ES-I3 (cell line): ENCODE measurements at regions not wholly inside any gene's neighbourhood (a gene's known extent, or its start where the extent isn't known, plus 50 kb on each side); places are given as distances from the start of the nearest gene placed in this dataset.
"Not testable (repeated sequence)": the region's sequence is repeated elsewhere in the genome, so short reads cannot be mapped to it uniquely, and the experiment has no call there.

Experiments
- H3K36me3 ChIP-seq: 2 replicates; pipeline ENCODE4 v1.6.1; 2013; ENCODE audit warnings: mild to moderate bottlenecking, low read length, control low read depth, moderate library complexity; ENCODE audit not compliant: insufficient read depth
- H3K4me1 ChIP-seq: 2 replicates; pipeline ENCODE4 v1.6.1; 2013; ENCODE audit warnings: mild to moderate bottlenecking, control low read depth, low read length; ENCODE audit not compliant: insufficient read depth
- H3K9ac ChIP-seq: 2 replicates; pipeline ENCODE4 v1.6.1; 2013; ENCODE audit warnings: low read depth, mild to moderate bottlenecking, low read length, moderate library complexity
- H3K9me3 ChIP-seq: 2 replicates; pipeline ENCODE4 v1.6.1; 2013; ENCODE audit warnings: mild to moderate bottlenecking, low read length, moderate library complexity; ENCODE audit not compliant: control insufficient read depth, insufficient read depth

GRCh38 chr4:27696257-27696656 is 835.6 kb downstream of the STIM2 start:
- H3K4me1 ChIP-seq, H3K9me3 ChIP-seq, H3K9ac ChIP-seq, H3K36me3 ChIP-seq: not testable (repeated sequence)

GRCh38 chr4:27701606-27702005 is 841.0 kb downstream of the STIM2 start:
- no peaks in the 10 kb centered on the region for H3K9me3 ChIP-seq
- no peaks in the 10 kb centered on the region for H3K36me3 ChIP-seq
- no peak overlapping the region for H3K9ac ChIP-seq
- H3K4me1 ChIP-seq: peaks cover 7% of the 10 kb centered on the region; the same call in 1 of the 2 replicates

- Histone ChIP-seq H3K4me1 (no peaks in the 10 kb centered on the region; the same call in 1 of the 2 replicates), H3K9ac (no peak overlapping the region), H3K36me3 (no peaks in the 10 kb centered on the region)
Observed at GRCh38 chr4:27702730-27703431, 842.2 kb downstream of the STIM2 start.

GRCh38 chr4:27703771-27704170 is 843.1 kb downstream of the STIM2 start:
- Histone ChIP-seq H3K9me3 (no peaks in the 10 kb centered on the region), H3K36me3 (no peaks in the 10 kb centered on the region), H3K4me1 (no peaks in the 10 kb centered on the region; the same call in 1 of the 2 replicates), H3K9ac (no peak overlapping the region)

More at GRCh38 chr4:27702730-27703431, 842.2 kb downstream of the STIM2 start:
- H3K9me3 ChIP-seq: no peaks in the 10 kb centered on the region

GRCh38 chr4:27711041-27711440 is 850.4 kb downstream of the STIM2 start:
- no peaks in the 10 kb centered on the region for H3K9me3 ChIP-seq
- no peaks in the 10 kb centered on the region for H3K36me3 ChIP-seq
- no peak overlapping the region for H3K9ac ChIP-seq
- no peaks in the 10 kb centered on the region for H3K4me1 ChIP-seq

- H3K4me1 ChIP-seq: no peaks in the 10 kb centered on the region
- no peak overlapping the region for H3K9ac ChIP-seq
- no peaks in the 10 kb centered on the region for H3K36me3 ChIP-seq
- no peaks in the 10 kb centered on the region for H3K9me3 ChIP-seq
Observed at GRCh38 chr4:27714073-27714472, 853.4 kb downstream of the STIM2 start.

GRCh38 chr4:27716693-27717430 is 856.2 kb downstream of the STIM2 start:
- H3K9ac ChIP-seq: no peak overlapping the region
- H3K4me1 ChIP-seq: no peaks in the 10 kb centered on the region
- no peaks in the 10 kb centered on the region for H3K9me3 ChIP-seq
- no peaks in the 10 kb centered on the region for H3K36me3 ChIP-seq

- no peaks in the 10 kb centered on the region for H3K4me1 ChIP-seq
- no peaks in the 10 kb centered on the region for H3K36me3 ChIP-seq
- H3K9ac ChIP-seq: no peak overlapping the region
- H3K9me3 ChIP-seq: no peaks in the 10 kb centered on the region
Observed at GRCh38 chr4:27717431-27717755, 856.8 kb downstream of the STIM2 start.

GRCh38 chr4:27720010-27720766 is 859.5 kb downstream of the STIM2 start:
- no peaks in the 10 kb centered on the region for H3K36me3 ChIP-seq
- no peaks in the 10 kb centered on the region for H3K4me1 ChIP-seq
- no peaks in the 10 kb centered on the region for H3K9me3 ChIP-seq
- H3K9ac ChIP-seq: no peak overlapping the region

GRCh38 chr4:27721193-27721592 is 860.6 kb downstream of the STIM2 start:
- no peaks in the 10 kb centered on the region for H3K4me1 ChIP-seq
- H3K9ac ChIP-seq: no peak overlapping the region
- no peaks in the 10 kb centered on the region for H3K9me3 ChIP-seq
- no peaks in the 10 kb centered on the region for H3K36me3 ChIP-seq

GRCh38 chr4:27728892-27729291 is 868.3 kb downstream of the STIM2 start:
- H3K36me3 ChIP-seq: no peaks in the 10 kb centered on the region
- no peaks in the 10 kb centered on the region for H3K4me1 ChIP-seq
- no peak overlapping the region for H3K9ac ChIP-seq
- no peaks in the 10 kb centered on the region for H3K9me3 ChIP-seq

GRCh38 chr4:27742816-27743215 is 882.2 kb downstream of the STIM2 start:
- H3K9me3 ChIP-seq: no peaks in the 10 kb centered on the region
- H3K4me1 ChIP-seq: no peaks in the 10 kb centered on the region
- H3K36me3 ChIP-seq: no peaks in the 10 kb centered on the region
- H3K9ac ChIP-seq: no peak overlapping the region

GRCh38 chr4:27759611-27760575 is 899.3 kb downstream of the STIM2 start:
- Histone ChIP-seq H3K36me3 (no peaks in the 10 kb centered on the region), H3K4me1 (no peaks in the 10 kb centered on the region), H3K9me3 (no peaks in the 10 kb centered on the region), H3K9ac (no peak overlapping the region)
